Subcutaneous abdominal adipose tissue (tissue), 5 donors: ENCODE measurements at regions not wholly inside any gene's neighbourhood (a gene's known extent, or its start where the extent isn't known, plus 50 kb on each side); places are given as distances from the start of the nearest gene placed in this dataset.
A peak's percentile ranks its signal among the peaks of the same experiment; 100 is the strongest.
"Not testable (repeated sequence)": the region's sequence is repeated elsewhere in the genome, so short reads cannot be mapped to it uniquely, and the experiment has no call there.

Source experiments
- H3K27ac ChIP-seq: one replicate; pipeline ENCODE4 v1.7.0; 2013; ENCODE audit warnings: low read depth, mild to moderate bottlenecking, inconsistent platforms, low read length, moderate library complexity
- H3K27me3 ChIP-seq, 5 donors: one replicate each; pipeline ENCODE4 v1.7.0; 2013; ENCODE audit warnings: low read length in 5 of 5, inconsistent platforms in 1 of 5; ENCODE audit not compliant: control insufficient read depth in 5 of 5, insufficient read depth in 4 of 5
- H3K36me3 ChIP-seq, 5 donors: one replicate each; pipeline ENCODE4 v1.7.0; 2013; ENCODE audit warnings: low read length in 5 of 5; ENCODE audit not compliant: control insufficient read depth in 5 of 5, insufficient read depth in 5 of 5
- H3K4me1 ChIP-seq, 5 donors: one replicate each; pipeline ENCODE4 v1.7.0; 2013; ENCODE audit warnings: low read length in 5 of 5, mild to moderate bottlenecking in 3 of 5, moderate library complexity in 1 of 5; ENCODE audit not compliant: control insufficient read depth in 5 of 5, insufficient read depth in 5 of 5
- H3K4me3 ChIP-seq, 5 donors: one replicate each; pipeline ENCODE4 v1.7.0; 2013; ENCODE audit warnings: low read length in 5 of 5, low read depth in 1 of 5
- H3K9ac ChIP-seq, 5 donors: one replicate each; pipeline ENCODE4 v1.7.0; 2013; ENCODE audit warnings: low read length in 5 of 5, mild to moderate bottlenecking in 4 of 5, moderate library complexity in 3 of 5
- H3K9me3 ChIP-seq, 5 donors: one replicate each; pipeline ENCODE4 v1.7.0; 2013; ENCODE audit warnings: low read length in 5 of 5; ENCODE audit not compliant: control insufficient read depth in 5 of 5
- donor health status: healthy.
- donor health status: healthy.
- donor health status: healthy.
- donor health status: healthy.
- donor health status: healthy.

DNA sequence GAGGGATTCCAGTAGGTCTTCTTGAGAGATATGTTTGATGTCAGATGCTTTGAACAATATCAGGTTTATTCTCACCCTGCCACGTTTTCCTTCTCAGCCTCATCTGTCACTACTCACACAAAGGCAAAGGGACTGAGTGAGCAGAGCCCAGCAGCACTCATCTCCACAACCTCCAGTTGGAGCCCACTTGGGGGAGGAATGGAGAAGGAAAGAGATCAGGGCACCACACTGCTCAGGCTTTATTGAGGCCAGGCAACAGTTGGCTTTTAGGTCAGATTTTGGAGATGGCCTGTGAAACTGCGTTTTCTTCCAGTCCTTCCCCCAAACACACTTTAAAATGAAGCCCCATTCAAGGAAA is 57.3 kb upstream of the SEC22B start:
- H3K27ac ChIP-seq, H3K9ac ChIP-seq, H3K4me1 ChIP-seq, H3K36me3 ChIP-seq, H3K27me3 ChIP-seq, H3K4me3 ChIP-seq, H3K9me3 ChIP-seq: not testable (repeated sequence)

DNA sequence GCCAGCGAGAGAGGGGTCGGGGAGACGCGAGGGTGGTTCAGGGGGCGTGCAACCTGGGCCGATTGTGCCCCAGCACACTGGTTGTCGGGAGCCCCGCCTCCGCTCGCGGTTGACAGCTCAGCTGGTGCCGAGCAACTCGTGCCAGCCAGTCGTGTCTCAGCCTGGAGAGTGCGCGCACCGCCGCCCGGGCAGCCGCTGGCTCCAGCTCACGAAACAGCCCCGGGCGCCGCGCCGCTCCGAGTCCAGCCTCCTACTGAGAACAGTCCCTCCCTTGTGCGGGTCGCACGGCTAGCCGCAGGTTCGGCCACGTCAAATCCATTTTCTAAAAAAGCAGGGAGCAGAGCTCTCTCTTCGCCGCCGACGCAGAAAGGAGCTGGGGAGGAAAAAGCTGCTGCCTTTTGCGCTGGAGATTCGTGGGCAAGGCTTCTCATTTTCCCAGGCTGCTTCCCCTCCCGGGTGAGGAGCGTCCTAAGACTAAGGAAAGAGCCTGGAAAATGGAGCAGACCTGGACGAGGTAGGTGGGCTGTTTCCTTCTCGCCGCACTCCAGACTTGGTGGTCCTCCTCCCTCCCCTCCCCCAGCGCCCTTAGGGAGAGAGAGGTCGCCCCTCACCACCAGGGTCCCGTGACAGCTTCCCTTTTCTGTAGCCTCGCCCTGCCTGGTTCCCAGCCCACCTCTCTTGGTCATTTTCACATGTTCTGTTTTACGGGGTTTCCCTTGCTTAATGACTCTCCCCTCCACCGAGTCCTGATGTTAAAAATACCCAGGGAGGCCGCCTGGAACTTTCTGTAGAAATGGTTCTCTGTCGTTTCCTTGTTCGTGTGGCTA is 56.7 kb upstream of the SEC22B start:
- not testable (repeated sequence) for H3K27ac ChIP-seq
- peak overlapping the region in 2 of 5 donors; percentile 27 to 44 for H3K4me3 ChIP-seq

DNA sequence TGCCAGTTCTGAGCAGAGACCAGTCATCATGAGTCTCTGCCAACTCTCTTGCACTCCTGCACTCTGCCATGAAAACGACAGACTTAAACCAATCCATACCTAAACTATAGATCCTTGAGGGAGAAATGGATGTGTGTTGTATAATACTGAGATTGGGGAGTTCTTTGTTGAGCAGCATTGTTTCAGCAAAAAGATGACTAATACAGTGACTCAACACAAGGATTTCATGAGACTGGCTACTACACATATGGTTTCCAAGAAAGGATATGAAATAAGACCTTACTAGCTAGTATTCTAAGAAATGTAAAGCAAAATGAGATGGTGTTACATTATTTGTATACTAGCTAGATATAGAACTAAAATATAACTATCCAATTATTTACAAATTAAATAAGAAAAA is 53.5 kb upstream of the SEC22B start:
- not testable (repeated sequence) for H3K9me3 ChIP-seq, H3K36me3 ChIP-seq, H3K4me3 ChIP-seq, H3K4me1 ChIP-seq, H3K9ac ChIP-seq, H3K27ac ChIP-seq, H3K27me3 ChIP-seq

More for the DNA sequence above, 56.7 kb upstream of the SEC22B start:
- not testable (repeated sequence) for H3K27me3 ChIP-seq, H3K9me3 ChIP-seq, H3K4me1 ChIP-seq, H3K36me3 ChIP-seq, H3K9ac ChIP-seq
